ENCODE measurements at regions not wholly inside any gene's neighbourhood (a gene's known extent, or its start where the extent isn't known, plus 50 kb on each side); places are given as distances from the start of the nearest gene placed in this dataset.

DNA sequence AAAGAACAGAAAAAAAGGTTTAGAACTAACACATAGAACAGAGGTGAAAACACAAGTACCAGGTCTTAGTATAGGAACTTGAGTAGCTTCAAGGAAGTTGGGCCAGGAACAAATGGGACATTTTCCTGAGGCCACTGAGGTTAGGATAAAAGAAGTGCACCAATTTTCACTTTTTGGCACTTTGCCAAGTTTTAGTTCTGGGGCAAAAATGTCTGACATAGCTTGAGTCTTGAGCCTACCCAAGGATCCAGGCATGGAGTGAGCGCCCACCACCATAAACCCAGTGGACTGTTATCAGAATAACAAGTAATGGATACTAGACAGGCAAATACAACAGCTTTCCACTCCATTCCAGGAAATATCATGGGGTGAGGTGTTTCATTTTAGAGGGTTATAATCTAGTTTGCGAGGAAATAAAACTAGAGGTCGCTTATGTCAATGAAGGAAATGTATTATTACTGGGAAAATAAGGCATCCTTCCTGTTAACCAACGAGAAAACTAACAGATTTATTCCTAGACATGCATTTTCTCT lies 199.7 kb upstream of the HMGA2 start:
- H3K4me2 ChIP-seq (ENCODE audit: low read depth, low read length, poor library complexity, severe bottlenecking): no peak overlapping the region
- no peak overlapping the region for H3K4me3 ChIP-seq (ENCODE audit: insufficient read depth, low read length, poor library complexity, severe bottlenecking)
- H3F3A ChIP-seq (ENCODE audit: insufficient read depth): no peaks in the 10 kb centered on the region
- TF ChIP-seq, protein P1, sequence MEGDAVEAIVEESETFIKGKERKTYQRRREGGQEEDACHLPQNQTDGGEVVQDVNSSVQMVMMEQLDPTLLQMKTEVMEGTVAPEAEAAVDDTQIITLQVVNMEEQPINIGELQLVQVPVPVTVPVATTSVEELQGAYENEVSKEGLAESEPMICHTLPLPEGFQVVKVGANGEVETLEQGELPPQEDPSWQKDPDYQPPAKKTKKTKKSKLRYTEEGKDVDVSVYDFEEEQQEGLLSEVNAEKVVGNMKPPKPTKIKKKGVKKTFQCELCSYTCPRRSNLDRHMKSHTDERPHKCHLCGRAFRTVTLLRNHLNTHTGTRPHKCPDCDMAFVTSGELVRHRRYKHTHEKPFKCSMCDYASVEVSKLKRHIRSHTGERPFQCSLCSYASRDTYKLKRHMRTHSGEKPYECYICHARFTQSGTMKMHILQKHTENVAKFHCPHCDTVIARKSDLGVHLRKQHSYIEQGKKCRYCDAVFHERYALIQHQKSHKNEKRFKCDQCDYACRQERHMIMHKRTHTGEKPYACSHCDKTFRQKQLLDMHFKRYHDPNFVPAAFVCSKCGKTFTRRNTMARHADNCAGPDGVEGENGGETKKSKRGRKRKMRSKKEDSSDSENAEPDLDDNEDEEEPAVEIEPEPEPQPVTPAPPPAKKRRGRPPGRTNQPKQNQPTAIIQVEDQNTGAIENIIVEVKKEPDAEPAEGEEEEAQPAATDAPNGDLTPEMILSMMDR (IDR thresholded peaks at IDR 0.05; ENCODE audit: insufficient read depth, low read length, poor library complexity, severe bottlenecking): no peak
- no peak for TF ChIP-seq EZH2phosphoT487 (conservative IDR thresholded peaks at IDR 0.05; ENCODE audit: low read length)
- H3K27me3 ChIP-seq (ENCODE audit: low read length): no peaks in the 10 kb centered on the region
- no peaks in the 10 kb centered on the region for H4K20me1 ChIP-seq (ENCODE audit: low read depth, low read length)
- no peaks in the 10 kb centered on the region for H3K9me3 ChIP-seq (ENCODE audit: insufficient read depth, low read length)
- H3K79me2 ChIP-seq (ENCODE audit: insufficient read depth, low read length): no peaks in the 10 kb centered on the region
- no peak overlapping the region for H3K9ac ChIP-seq (ENCODE audit: low read length)
- H3K27ac ChIP-seq (ENCODE audit: low read depth, low read length): no peak overlapping the region
- no peaks in the 10 kb centered on the region for H3K36me3 ChIP-seq (ENCODE audit: low read length)
- H2AFZ ChIP-seq (ENCODE audit: low read depth, low read length, severe bottlenecking): no peak overlapping the region
- H3K9me2 ChIP-seq (replicated peaks; ENCODE audit: insufficient read depth, low read length): no peaks in the 10 kb centered on the region

DNA sequence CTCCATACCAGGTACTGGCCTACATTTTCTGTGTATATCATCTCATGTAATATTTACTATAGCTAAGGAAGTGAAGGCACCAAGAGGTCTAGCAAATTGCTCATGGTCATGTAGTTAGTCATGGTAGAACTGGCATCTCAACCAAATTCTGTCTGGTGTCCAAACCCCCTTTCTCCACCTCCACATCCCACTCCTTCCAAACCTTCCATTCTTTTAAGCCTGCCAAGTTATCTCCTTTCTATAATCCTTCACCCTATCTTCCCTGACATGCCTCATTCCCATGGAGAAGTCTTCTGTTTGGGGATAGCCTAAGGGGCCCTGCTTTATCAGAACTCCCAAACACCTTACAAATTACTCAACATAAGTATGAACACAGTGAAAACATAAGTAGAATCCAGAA lies 196.2 kb upstream of the HMGA2 start:
- H3K9me2 ChIP-seq (replicated peaks; ENCODE audit: insufficient read depth, low read length): no peaks in the 10 kb centered on the region
- no peaks in the 10 kb centered on the region for H3K79me2 ChIP-seq (ENCODE audit: insufficient read depth, low read length)
- no peaks in the 10 kb centered on the region for H3K9me3 ChIP-seq (ENCODE audit: insufficient read depth, low read length)
- no peak overlapping the region for H3K9ac ChIP-seq (ENCODE audit: low read length)
- H3F3A ChIP-seq (ENCODE audit: insufficient read depth): no peaks in the 10 kb centered on the region
- no peak overlapping the region for H2AFZ ChIP-seq (ENCODE audit: low read depth, low read length, severe bottlenecking)
- no peak overlapping the region for H3K4me2 ChIP-seq (ENCODE audit: low read depth, low read length, poor library complexity, severe bottlenecking)
- TF ChIP-seq, protein P1 (IDR thresholded peaks at IDR 0.05; ENCODE audit: insufficient read depth, low read length, poor library complexity, severe bottlenecking): no peak
- no peak for TF ChIP-seq EZH2phosphoT487 (conservative IDR thresholded peaks at IDR 0.05; ENCODE audit: low read length)
- H4K20me1 ChIP-seq (ENCODE audit: low read depth, low read length): no peaks in the 10 kb centered on the region
- no peak overlapping the region for H3K27ac ChIP-seq (ENCODE audit: low read depth, low read length)
- no peaks in the 10 kb centered on the region for H3K36me3 ChIP-seq (ENCODE audit: low read length)
- no peak overlapping the region for H3K4me3 ChIP-seq (ENCODE audit: insufficient read depth, low read length, poor library complexity, severe bottlenecking)
- no peaks in the 10 kb centered on the region for H3K27me3 ChIP-seq (ENCODE audit: low read length)

DNA sequence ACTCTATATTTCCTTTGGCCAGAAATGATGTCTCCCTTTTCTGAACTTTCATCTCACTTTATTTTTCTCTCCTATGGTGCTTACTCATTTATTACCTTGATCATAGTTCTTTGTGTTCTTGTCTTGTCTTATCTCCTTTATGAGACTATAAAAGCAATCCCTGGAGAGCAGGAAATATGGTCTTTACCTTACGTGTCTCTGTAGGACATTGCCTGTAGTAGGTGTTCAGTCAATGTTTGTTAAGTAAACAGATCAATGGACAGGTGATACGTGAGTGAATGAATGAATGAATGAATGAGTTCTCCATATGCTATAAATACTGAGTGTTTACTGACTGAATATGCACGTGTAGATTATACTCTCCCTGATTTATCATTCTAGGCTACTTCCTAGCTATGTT lies 193.7 kb upstream of the HMGA2 start:
- no peaks in the 10 kb centered on the region for H3K79me2 ChIP-seq (ENCODE audit: insufficient read depth, low read length)
- H3K9me2 ChIP-seq (replicated peaks; ENCODE audit: insufficient read depth, low read length): no peaks in the 10 kb centered on the region
- H3K36me3 ChIP-seq (ENCODE audit: low read length): no peaks in the 10 kb centered on the region
- no peak overlapping the region for H3K27ac ChIP-seq (ENCODE audit: low read depth, low read length)
- H3K4me3 ChIP-seq (ENCODE audit: insufficient read depth, low read length, poor library complexity, severe bottlenecking): no peak overlapping the region
- TF ChIP-seq, protein P1 (IDR thresholded peaks at IDR 0.05; ENCODE audit: insufficient read depth, low read length, poor library complexity, severe bottlenecking): no peak
- TF ChIP-seq EZH2phosphoT487 (conservative IDR thresholded peaks at IDR 0.05; ENCODE audit: low read length): no peak
- no peak overlapping the region for H3K9ac ChIP-seq (ENCODE audit: low read length)
- H3K9me3 ChIP-seq (ENCODE audit: insufficient read depth, low read length): no peaks in the 10 kb centered on the region
- no peaks in the 10 kb centered on the region for H3F3A ChIP-seq (ENCODE audit: insufficient read depth)
- H4K20me1 ChIP-seq (ENCODE audit: low read depth, low read length): no peaks in the 10 kb centered on the region
- H2AFZ ChIP-seq (ENCODE audit: low read depth, low read length, severe bottlenecking): no peak overlapping the region
- H3K4me2 ChIP-seq (ENCODE audit: low read depth, low read length, poor library complexity, severe bottlenecking): no peak overlapping the region
- no peaks in the 10 kb centered on the region for H3K27me3 ChIP-seq (ENCODE audit: low read length)
